Mesothelial cell of epicardium (in vitro differentiated cells): ENCODE measurements at regions not wholly inside any gene's neighbourhood (a gene's known extent, or its start where the extent isn't known, plus 50 kb on each side); places are given as distances from the start of the nearest gene placed in this dataset.
"Not testable (repeated sequence)": the region's sequence is repeated elsewhere in the genome, so short reads cannot be mapped to it uniquely, and the experiment has no call there.

Experiments
- DNase-seq, 2 experiments: peaks; one replicate each; pipeline ENCODE4 v3.0.0; 2021; ENCODE audit warnings: low spot score in 2 of 2; ENCODE audit not compliant: unreplicated experiment in 2 of 2
- H3K27ac Mint-ChIP-seq: 2 replicates; pipeline ENCODE4 v1.8.0; 2021; ENCODE audit warnings: mixed read lengths
- H3K27me3 Mint-ChIP-seq: 2 replicates; pipeline ENCODE4 v1.8.0; 2021; ENCODE audit warnings: low read depth, mixed read lengths
- H3K36me3 Mint-ChIP-seq: 2 replicates; pipeline ENCODE4 v1.8.0; 2021; ENCODE audit warnings: mixed read lengths
- H3K4me1 Mint-ChIP-seq: 2 replicates; pipeline ENCODE4 v1.8.0; 2021; ENCODE audit warnings: mixed read lengths
- H3K4me3 Mint-ChIP-seq: 2 replicates; pipeline ENCODE4 v1.8.0; 2021; ENCODE audit warnings: mild to moderate bottlenecking, moderate library complexity, mixed read lengths
- H3K9me3 Mint-ChIP-seq: 2 replicates; pipeline ENCODE4 v1.8.0; 2021; ENCODE audit warnings: mixed read lengths
- CTCF ChIP-seq: fragments of 200-600 bp; sonication (generic); IDR thresholded peaks from one replicate; pipeline ENCODE4 v1.5.0; 2021; ENCODE audit warnings: antibody characterized with exemption; ENCODE audit not compliant: unreplicated experiment

GRCh38 chr7:115276791-115277190 is 354.9 kb downstream of the MDFIC start:
- no peak overlapping the region for H3K4me3 Mint-ChIP-seq
- no peak for TF ChIP-seq CTCF
- no peaks in the 10 kb centered on the region for H3K27me3 Mint-ChIP-seq
- peaks cover 1% of the 10 kb centered on the region for H3K4me1 Mint-ChIP-seq
- H3K36me3 Mint-ChIP-seq, result peaks cover 6% of the 10 kb centered on the region
- peaks cover 19% of the 10 kb centered on the region for H3K9me3 Mint-ChIP-seq
- DNase-seq, result no peak
- no peak overlapping the region for H3K27ac Mint-ChIP-seq

- H3K27me3 Mint-ChIP-seq, H3K27ac Mint-ChIP-seq, H3K4me3 Mint-ChIP-seq, H3K4me1 Mint-ChIP-seq, H3K36me3 Mint-ChIP-seq, DNase-seq: not testable (repeated sequence)
- H3K9me3 Mint-ChIP-seq, result peaks cover 17% of the 10 kb centered on the region
Measured at GRCh38 chr7:115273855-115274254, 352.0 kb downstream of the MDFIC start.

- Mint-ChIP-seq H3K36me3 (peaks cover 4% of the 10 kb centered on the region), H3K27ac (no peak overlapping the region), H3K9me3 (peaks cover 17% of the 10 kb centered on the region), H3K4me1 (peaks cover 4% of the 10 kb centered on the region), H3K27me3 (no peaks in the 10 kb centered on the region), H3K4me3 (no peak overlapping the region)
- TF ChIP-seq CTCF, result no peak
- no peak for DNase-seq
Measured at GRCh38 chr7:115273139-115273772, 351.4 kb downstream of the MDFIC start.

DNA sequence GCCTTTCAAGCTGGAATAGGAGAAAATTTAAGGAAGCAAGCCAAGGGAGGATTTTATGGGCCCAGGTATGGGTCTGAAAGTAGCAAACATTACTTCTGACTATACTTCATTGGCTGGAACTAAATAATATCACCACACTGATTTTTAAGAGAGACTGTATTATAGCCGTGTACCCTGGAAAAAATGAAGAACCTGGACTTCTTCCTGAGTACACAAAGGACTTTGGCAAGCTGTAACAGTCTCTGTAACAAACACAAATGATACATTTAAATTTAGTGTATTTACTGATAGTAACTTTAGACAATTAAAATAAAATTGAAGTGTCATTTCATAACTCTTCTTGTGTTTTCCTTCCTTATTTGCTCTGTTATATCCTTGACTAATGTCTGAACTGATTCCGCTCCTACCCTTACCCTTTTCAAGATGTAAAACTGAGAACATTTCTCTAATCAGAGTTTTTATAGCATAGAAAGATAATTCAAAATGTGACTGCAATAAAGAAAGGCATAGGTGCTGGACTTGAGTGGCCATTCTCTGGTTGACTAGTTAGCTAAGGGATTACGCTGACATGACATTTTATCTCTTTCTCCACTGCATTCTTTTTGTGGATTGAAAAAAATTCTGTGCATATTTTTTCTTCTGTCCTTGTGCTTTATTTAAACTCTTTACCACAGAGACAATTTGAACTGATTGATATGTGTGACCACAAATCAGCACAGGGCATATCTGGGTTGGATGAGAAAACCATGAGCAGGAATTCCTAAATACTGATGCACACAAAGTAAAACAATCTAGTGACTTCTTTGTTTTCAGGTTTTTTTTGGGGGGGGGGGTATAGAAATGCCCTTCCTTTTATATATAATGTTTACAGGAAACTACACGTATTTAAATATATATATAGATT is 349.7 kb downstream of the MDFIC start:
- peaks cover 10% of the 10 kb centered on the region for H3K9me3 Mint-ChIP-seq
- peaks cover 2% of the 10 kb centered on the region for H3K36me3 Mint-ChIP-seq
- H3K4me3 Mint-ChIP-seq, result no peak overlapping the region
- no peak for TF ChIP-seq CTCF
- no peak overlapping the region for H3K27ac Mint-ChIP-seq
- H3K27me3 Mint-ChIP-seq, result no peaks in the 10 kb centered on the region
- peaks cover 4% of the 10 kb centered on the region for H3K4me1 Mint-ChIP-seq
- DNase-seq, result no peak

GRCh38 chr7:115269486-115269885 is 347.6 kb downstream of the MDFIC start:
- H3K9me3 Mint-ChIP-seq, result peaks cover 7% of the 10 kb centered on the region
- no peak overlapping the region for H3K4me3 Mint-ChIP-seq
- no peaks in the 10 kb centered on the region for H3K27me3 Mint-ChIP-seq
- no peak for DNase-seq
- H3K27ac Mint-ChIP-seq, result no peak overlapping the region
- no peak for TF ChIP-seq CTCF
- peaks cover 4% of the 10 kb centered on the region for H3K4me1 Mint-ChIP-seq
- H3K36me3 Mint-ChIP-seq, result no peaks in the 10 kb centered on the region

GRCh38 chr7:115267503-115267902 is 345.6 kb downstream of the MDFIC start:
- Mint-ChIP-seq H3K4me3 (no peak overlapping the region), H3K27ac (no peak overlapping the region), H3K27me3 (no peaks in the 10 kb centered on the region), H3K4me1 (peaks cover 4% of the 10 kb centered on the region), H3K36me3 (no peaks in the 10 kb centered on the region), H3K9me3 (peaks cover 12% of the 10 kb centered on the region)
- TF ChIP-seq CTCF, result no peak
- no peak for DNase-seq
